Mesenchymal stem cell (in vitro differentiated cells and primary cell): ENCODE measurements at regions not wholly inside any gene's neighbourhood (a gene's known extent, or its start where the extent isn't known, plus 50 kb on each side); places are given as distances from the start of the nearest gene placed in this dataset.

Experiments
- DNase-seq: peaks from one replicate; pipeline ENCODE4 v3.0.0-alpha.2; 2013
- H2AFZ ChIP-seq: one replicate; pipeline ENCODE4 v1.6.1; 2013; ENCODE audit warnings: low read depth, mild to moderate bottlenecking, control low read depth, inconsistent platforms, low read length, moderate library complexity
- H2AK5ac ChIP-seq: 2 replicates; pipeline ENCODE4 v1.6.1; 2013; ENCODE audit warnings: low read length, moderate library complexity, mild to moderate bottlenecking, inconsistent platforms; ENCODE audit not compliant: severe bottlenecking
- H2BK120ac ChIP-seq: one replicate; pipeline ENCODE4 v1.6.1; 2013; ENCODE audit warnings: low read depth, mild to moderate bottlenecking, inconsistent platforms, low read length, moderate library complexity
- H2BK12ac ChIP-seq, 2 experiments: one replicate each; pipeline ENCODE4 v1.6.1; 2013; ENCODE audit warnings: inconsistent platforms in 2 of 2, low read length in 2 of 2, mild to moderate bottlenecking in 2 of 2, moderate library complexity in 2 of 2, control low read depth in 1 of 2
- H2BK15ac ChIP-seq: one replicate; pipeline ENCODE4 v1.6.1; 2013; ENCODE audit warnings: mild to moderate bottlenecking, low read depth, inconsistent platforms; ENCODE audit not compliant: poor library complexity, severe bottlenecking
- H2BK5ac ChIP-seq: 2 replicates; pipeline ENCODE4 v1.6.1; 2013; ENCODE audit warnings: low read depth, mild to moderate bottlenecking, low read length, control low read depth, inconsistent platforms; ENCODE audit not compliant: poor library complexity, severe bottlenecking
- H3K14ac ChIP-seq, 2 experiments: one replicate each; pipeline ENCODE4 v1.6.1; 2013; ENCODE audit warnings: inconsistent platforms in 2 of 2, low read length in 2 of 2, control low read depth in 1 of 2, mild to moderate bottlenecking in 1 of 2, moderate library complexity in 1 of 2
- H3K18ac ChIP-seq, 2 experiments: one replicate each; pipeline ENCODE4 v1.6.1; 2013; ENCODE audit warnings: inconsistent platforms in 2 of 2, low read length in 2 of 2, control low read depth in 1 of 2, low read depth in 1 of 2, mild to moderate bottlenecking in 1 of 2
- H3K23ac ChIP-seq, 2 experiments: one replicate each; pipeline ENCODE4 v1.6.1; 2013; ENCODE audit warnings: inconsistent platforms in 2 of 2, low read length in 2 of 2, mild to moderate bottlenecking in 2 of 2, moderate library complexity in 2 of 2, control low read depth in 1 of 2
- H3K27ac ChIP-seq: 2 replicates; pipeline ENCODE4 v1.5.1; 2013; ENCODE audit warnings: mild to moderate bottlenecking, moderate library complexity, low read length, control low read depth, inconsistent platforms; ENCODE audit not compliant: poor library complexity, severe bottlenecking
- H3K27me3 ChIP-seq, 2 experiments: 2 replicates each; pipeline versions ENCODE4 v1.6.1 to v1.7.0; 2013; ENCODE audit warnings: low read length in 2 of 2, mild to moderate bottlenecking in 2 of 2, moderate library complexity in 2 of 2, control low read depth in 1 of 2, inconsistent platforms in 1 of 2; ENCODE audit not compliant: control insufficient read depth in 1 of 2, insufficient read depth in 1 of 2
- H3K36me3 ChIP-seq, 2 experiments: 2 replicates each; pipeline versions ENCODE4 v1.6.1 to v1.7.0; 2013; ENCODE audit warnings: low read length in 2 of 2, control low read depth in 1 of 2, inconsistent platforms in 1 of 2, low read depth in 1 of 2, mild to moderate bottlenecking in 1 of 2; ENCODE audit not compliant: insufficient read depth in 2 of 2, control insufficient read depth in 1 of 2
- H3K4ac ChIP-seq, 2 experiments: one replicate each; pipeline ENCODE4 v1.6.1; 2013; ENCODE audit warnings: inconsistent platforms in 2 of 2, low read length in 2 of 2, mild to moderate bottlenecking in 2 of 2, moderate library complexity in 2 of 2, control low read depth in 1 of 2, low read depth in 1 of 2
- H3K4me1 ChIP-seq: 2 replicates; pipeline ENCODE4 v1.6.1; 2013; ENCODE audit warnings: low read depth, low read length, control low read depth; ENCODE audit not compliant: control insufficient read depth, insufficient read depth
- H3K4me2 ChIP-seq: 2 replicates; pipeline ENCODE4 v1.6.1; 2013; ENCODE audit warnings: low read length, mild to moderate bottlenecking, inconsistent platforms; ENCODE audit not compliant: poor library complexity, severe bottlenecking
- H3K4me3 ChIP-seq, 2 experiments: 2 replicates each; pipeline versions ENCODE4 v1.5.1 to v1.7.0; 2013; ENCODE audit warnings: low read length in 2 of 2, mild to moderate bottlenecking in 2 of 2, control low read depth in 1 of 2, low read depth in 1 of 2; ENCODE audit not compliant: insufficient read depth in 1 of 2
- H3K79me1 ChIP-seq: replicated peaks from 2 replicates; pipeline ENCODE4 v1.6.1; 2013; ENCODE audit warnings: mild to moderate bottlenecking, control low read depth, low read length, inconsistent platforms; ENCODE audit not compliant: poor library complexity, severe bottlenecking
- H3K9ac ChIP-seq: 2 replicates; pipeline ENCODE4 v1.7.0; 2013; ENCODE audit warnings: mild to moderate bottlenecking, low read length, moderate library complexity
- H3K9me3 ChIP-seq: 2 replicates; pipeline ENCODE4 v1.7.0; 2013; ENCODE audit warnings: mild to moderate bottlenecking, low read length; ENCODE audit not compliant: control insufficient read depth
- H4K8ac ChIP-seq: one replicate; pipeline ENCODE4 v1.6.1; 2013; ENCODE audit warnings: inconsistent platforms, mild to moderate bottlenecking, low read length, moderate library complexity
- H4K91ac ChIP-seq: one replicate; pipeline ENCODE4 v1.6.1; 2013; ENCODE audit warnings: mild to moderate bottlenecking, low read length, inconsistent platforms
- WGBS: methylation state at CpG from one replicate; pipeline ENCODE4 v1.1.7; 2013; ENCODE audit warnings: mixed read lengths; 5-methylcytosine and 5-hydroxymethylcytosine counted together

DNA sequence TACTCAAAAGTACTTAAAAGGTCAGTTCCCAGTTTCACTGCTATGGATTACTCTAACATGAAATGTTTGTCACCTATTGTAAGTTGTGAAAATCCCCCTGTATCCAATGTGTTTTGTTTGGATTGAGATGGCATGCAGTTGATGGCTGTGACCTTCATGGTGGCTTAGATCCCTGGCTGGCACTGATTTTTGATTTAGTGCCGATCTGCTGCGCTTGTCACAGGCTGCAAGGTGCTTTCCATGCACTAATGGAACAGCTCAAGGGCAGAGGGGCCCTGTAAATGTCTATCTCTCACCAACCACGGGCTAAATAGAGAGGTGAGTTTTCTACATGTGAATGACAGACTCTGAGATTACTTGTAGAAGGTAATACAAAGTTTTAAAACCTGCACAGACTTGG, 69.8 kb upstream of the WDR41 start:
- Histone ChIP-seq H4K8ac (no peak overlapping the region), H3K9me3 (no peaks in the 10 kb centered on the region), H2AK5ac (no peak overlapping the region), H4K91ac (no peak overlapping the region), H3K4me2 (no peak overlapping the region), H2BK5ac (no peak overlapping the region), H2AFZ (no peak overlapping the region), H2BK15ac (no peak overlapping the region), H3K4me1 (no peaks in the 10 kb centered on the region), H3K4ac (no peak overlapping the region), H3K36me3 (no peaks in the 10 kb centered on the region), H2BK12ac (no peak overlapping the region), H2BK120ac (no peak overlapping the region), H3K18ac (no peak overlapping the region), H3K4me3 (no peak overlapping the region), H3K9ac (no peak overlapping the region), H3K79me1 (no peaks in the 10 kb centered on the region), H3K23ac (no peak overlapping the region), H3K27me3 (peaks cover 16 to 26% of the 10 kb centered on the region in 2 experiments), H3K14ac (no peak overlapping the region), H3K27ac (no peak overlapping the region)
- no peak for DNase-seq
- WGBS: 93% methylated on average over 3 of the region's 3 CpGs

GRCh38 chr5:77560677-77561263, 68.7 kb upstream of the WDR41 start:
- Histone ChIP-seq H3K36me3 (no peaks in the 10 kb centered on the region), H3K27ac (no peak overlapping the region), H3K9me3 (no peaks in the 10 kb centered on the region), H2BK12ac (no peak overlapping the region), H3K4me2 (no peak overlapping the region), H2BK15ac (no peak overlapping the region), H4K91ac (no peak overlapping the region), H3K4ac (no peak overlapping the region), H3K27me3 (peaks cover 12 to 22% of the 10 kb centered on the region in 2 experiments), H3K4me1 (no peaks in the 10 kb centered on the region), H3K9ac (peak overlapping the region; percentile 46), H3K14ac (no peak overlapping the region), H3K23ac (no peak overlapping the region), H4K8ac (no peak overlapping the region), H2AFZ (no peak overlapping the region), H2AK5ac (no peak overlapping the region), H2BK120ac (no peak overlapping the region), H3K4me3 (no peak overlapping the region), H3K79me1 (no peaks in the 10 kb centered on the region), H2BK5ac (no peak overlapping the region), H3K18ac (no peak overlapping the region)
- no CpG with 5 or more reads among the region's 1 CpG for WGBS
- DNase-seq: peak; percentile 53

GRCh38 chr5:77558266-77558665, 66.2 kb upstream of the WDR41 start:
- Histone ChIP-seq H3K4ac (no peak overlapping the region), H2BK15ac (no peak overlapping the region), H3K14ac (no peak overlapping the region), H3K4me3 (no peak overlapping the region), H2AFZ (no peak overlapping the region), H4K91ac (no peak overlapping the region), H3K4me2 (no peak overlapping the region), H3K27ac (no peak overlapping the region), H3K79me1 (no peaks in the 10 kb centered on the region), H2AK5ac (no peak overlapping the region), H3K18ac (no peak overlapping the region), H2BK120ac (no peak overlapping the region), H3K4me1 (no peaks in the 10 kb centered on the region), H4K8ac (no peak overlapping the region), H3K36me3 (no peaks in the 10 kb centered on the region), H3K23ac (no peak overlapping the region), H2BK12ac (no peak overlapping the region), H2BK5ac (no peak overlapping the region), H3K9ac (no peak overlapping the region), H3K9me3 (no peaks in the 10 kb centered on the region), H3K27me3 (peaks cover 0 to 7% of the 10 kb centered on the region in 2 experiments)
- DNase-seq: no peak
- 65% methylated on average over 3 of the region's 5 CpGs for WGBS

DNA sequence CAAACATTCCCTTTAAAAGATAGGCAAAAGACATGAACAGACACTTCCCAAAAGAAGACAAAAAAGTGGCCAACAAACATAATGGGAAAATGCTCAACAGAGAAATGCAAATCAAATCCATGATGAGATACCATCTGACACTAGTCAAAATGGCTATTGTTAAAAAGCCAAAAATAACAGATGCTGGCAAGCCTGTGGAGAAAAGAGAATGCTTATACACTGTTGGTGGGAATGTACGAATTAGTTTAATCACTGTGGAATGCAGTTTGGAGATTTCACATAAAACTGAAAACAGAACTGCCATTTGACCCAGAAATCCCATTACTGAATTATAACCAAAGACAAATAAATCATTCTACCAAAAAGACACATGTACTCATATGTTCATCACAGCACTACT, 58.3 kb upstream of the WDR41 start:
- H3K4ac ChIP-seq: no peak overlapping the region
- H2BK12ac ChIP-seq: no peak overlapping the region
- H4K91ac ChIP-seq: no peak overlapping the region
- no peaks in the 10 kb centered on the region for H3K27me3 ChIP-seq
- no peaks in the 10 kb centered on the region for H3K36me3 ChIP-seq
- no peak overlapping the region for H3K18ac ChIP-seq
- 83% methylated on average over 1 of the region's 1 CpG for WGBS
- H4K8ac ChIP-seq: no peak overlapping the region
- H2BK15ac ChIP-seq: no peak overlapping the region
- H3K9ac ChIP-seq: no peak overlapping the region
- no peak overlapping the region for H3K14ac ChIP-seq
- DNase-seq: no peak
- no peak overlapping the region for H3K23ac ChIP-seq
- H3K4me3 ChIP-seq: no peak overlapping the region
- peaks cover 4% of the 10 kb centered on the region for H3K9me3 ChIP-seq
- no peak overlapping the region for H2BK5ac ChIP-seq
- H3K27ac ChIP-seq: no peak overlapping the region
- no peaks in the 10 kb centered on the region for H3K4me1 ChIP-seq
- H3K4me2 ChIP-seq: no peak overlapping the region
- no peak overlapping the region for H2AFZ ChIP-seq
- H3K79me1 ChIP-seq: no peaks in the 10 kb centered on the region
- H2BK120ac ChIP-seq: no peak overlapping the region
- H2AK5ac ChIP-seq: no peak overlapping the region
